ENCODE measurements at regions not wholly inside any gene's neighbourhood (a gene's known extent, or its start where the extent isn't known, plus 50 kb on each side); places are given as distances from the start of the nearest gene placed in this dataset.
"Not testable (repeated sequence)": the region's sequence is repeated elsewhere in the genome, so short reads cannot be mapped to it uniquely, and the experiment has no call there.

- DNase-seq = no peak
- Histone ChIP-seq H3K27me3 (no peaks in the 10 kb centered on the region), H3K4me1 (ENCODE audit: insufficient read depth) (no peaks in the 10 kb centered on the region), H3K27ac (no peak overlapping the region), H3K9me3 (no peaks in the 10 kb centered on the region), H3K4me3 (no peak overlapping the region), H3K36me3 (no peaks in the 10 kb centered on the region)
- intact Hi-C loops (cut with DNase I) = no loop called here
- WGBS, 3 donors = 91 to 96% (median 92%) methylated on average over 1 of the region's 1 CpG
- TF ChIP-seq EP300 (IDR thresholded peaks at IDR 0.05) = no peak
- TF ChIP-seq CTCF (IDR thresholded peaks at IDR 0.05) = no peak
- TF ChIP-seq POLR2A (IDR thresholded peaks at IDR 0.05) = no peak
These were observed 97.8 kb upstream of the KRAS start for GRCh38 chr12:25348593-25348895.

GRCh38 chr12:25347716-25348592, 97.2 kb upstream of the KRAS start:
- WGBS, 3 donors = 24 to 32% (median 31%) methylated on average over 4 of the region's 4 CpGs
- intact Hi-C loops (cut with DNase I) = no loop called here
- DNase-seq = no peak
- Histone ChIP-seq H3K9me3 (no peaks in the 10 kb centered on the region), H3K27ac (no peak overlapping the region), H3K36me3 (no peaks in the 10 kb centered on the region), H3K4me1 (ENCODE audit: insufficient read depth) (no peaks in the 10 kb centered on the region), H3K27me3 (no peaks in the 10 kb centered on the region), H3K4me3 (no peak overlapping the region)
- TF ChIP-seq POLR2A (IDR thresholded peaks at IDR 0.05) = no peak
- TF ChIP-seq CTCF (IDR thresholded peaks at IDR 0.05) = no peak

GRCh38 chr12:25341877-25342276, 91.1 kb upstream of the KRAS start:
- DNase-seq; intact Hi-C loops (cut with DNase I): not testable (repeated sequence)

GRCh38 chr12:25337916-25338315, 87.2 kb upstream of the KRAS start:
- Histone ChIP-seq H3K4me3 (no peak overlapping the region), H3K4me1 (ENCODE audit: insufficient read depth) (no peaks in the 10 kb centered on the region), H3K27ac (no peak overlapping the region), H3K27me3 (no peaks in the 10 kb centered on the region), H3K9me3 (no peaks in the 10 kb centered on the region), H3K36me3 (no peaks in the 10 kb centered on the region)
- intact Hi-C loops (cut with DNase I) = no loop called here
- TF ChIP-seq EP300 (IDR thresholded peaks at IDR 0.05) = no peak
- no peak for TF ChIP-seq CTCF (IDR thresholded peaks at IDR 0.05)
- no peak for TF ChIP-seq POLR2A (IDR thresholded peaks at IDR 0.05)
- DNase-seq = no peak
- 79 to 87% (median 86%) methylated on average over 3 of the region's 3 CpGs for WGBS, 3 donors

More at GRCh38 chr12:25341877-25342276, 91.1 kb upstream of the KRAS start:
- 74 to 92% (median 82%) methylated on average over 5 of the region's 5 CpGs for WGBS, 3 donors
- not testable (repeated sequence) for H3K9me3 ChIP-seq; H3K4me1 ChIP-seq (ENCODE audit: insufficient read depth); H3K4me3 ChIP-seq; H3K27me3 ChIP-seq; H3K27ac ChIP-seq; H3K36me3 ChIP-seq

GRCh38 chr12:25332143-25332542, 81.4 kb upstream of the KRAS start:
- Histone ChIP-seq H3K36me3 (no peaks in the 10 kb centered on the region), H3K4me3 (no peak overlapping the region), H3K4me1 (ENCODE audit: insufficient read depth) (no peaks in the 10 kb centered on the region), H3K27ac (no peak overlapping the region), H3K27me3 (no peaks in the 10 kb centered on the region), H3K9me3 (no peaks in the 10 kb centered on the region)
- 18 to 49% (median 26%) methylated on average over 3 of the region's 3 CpGs for WGBS, 3 donors
- no peak for TF ChIP-seq POLR2A (IDR thresholded peaks at IDR 0.05)
- TF ChIP-seq CTCF (IDR thresholded peaks at IDR 0.05) = no peak
- TF ChIP-seq EP300 (IDR thresholded peaks at IDR 0.05) = no peak
- no peak for DNase-seq
- intact Hi-C loops (cut with DNase I) = no loop called here

Measured in ovary (tissue), 7 donors.